Activated CD8-positive, alpha-beta memory T cell treated with anti-CD3 and anti-CD28 coated beads, Interleukin-2, amount 50 U/mL, for 4 hours (primary cell): ENCODE measurements at regions not wholly inside any gene's neighbourhood (a gene's known extent, or its start where the extent isn't known, plus 50 kb on each side); places are given as distances from the start of the nearest gene placed in this dataset.

Experiments used
- DNase-seq: peaks from one replicate; pipeline ENCODE4 v3.0.0-alpha.2; 2020

DNA sequence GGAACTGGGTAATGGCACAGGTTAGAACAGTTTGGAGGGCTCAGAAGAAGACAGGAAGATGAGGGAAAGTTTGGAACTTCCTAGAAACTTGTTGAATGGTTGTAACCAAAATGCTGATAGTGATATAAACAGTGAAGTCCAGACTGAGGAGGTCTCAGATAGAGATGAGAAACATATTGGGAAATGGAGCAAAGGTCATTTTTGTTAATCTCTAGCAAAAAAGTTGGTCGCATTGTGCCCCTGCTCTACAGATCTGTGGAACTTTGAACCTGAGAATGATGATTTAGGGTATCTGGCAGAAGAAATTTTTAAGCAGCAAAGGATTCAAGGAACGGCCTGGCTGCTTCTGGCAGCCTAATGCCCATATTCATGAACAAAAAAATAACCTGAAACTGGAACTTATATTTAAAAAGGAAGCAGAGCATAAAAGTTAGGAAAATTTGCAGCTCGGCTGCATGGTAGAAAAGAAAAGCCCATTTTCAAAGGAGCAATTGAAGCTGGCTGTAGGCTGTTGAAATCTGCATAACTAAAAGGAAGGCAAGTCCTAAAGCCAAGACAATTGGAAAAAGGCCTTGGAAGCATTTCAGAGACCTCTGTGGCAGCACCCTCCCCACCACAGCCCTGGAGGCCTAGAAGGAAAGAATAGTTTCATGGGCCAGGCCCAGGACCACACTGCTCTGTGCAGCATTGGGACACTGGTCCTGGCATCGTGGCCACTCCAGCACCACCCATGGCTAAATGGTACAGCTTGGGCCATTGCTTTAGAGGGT is 182.6 kb upstream of the CD96 start:
- DNase-seq, result no peak

DNA sequence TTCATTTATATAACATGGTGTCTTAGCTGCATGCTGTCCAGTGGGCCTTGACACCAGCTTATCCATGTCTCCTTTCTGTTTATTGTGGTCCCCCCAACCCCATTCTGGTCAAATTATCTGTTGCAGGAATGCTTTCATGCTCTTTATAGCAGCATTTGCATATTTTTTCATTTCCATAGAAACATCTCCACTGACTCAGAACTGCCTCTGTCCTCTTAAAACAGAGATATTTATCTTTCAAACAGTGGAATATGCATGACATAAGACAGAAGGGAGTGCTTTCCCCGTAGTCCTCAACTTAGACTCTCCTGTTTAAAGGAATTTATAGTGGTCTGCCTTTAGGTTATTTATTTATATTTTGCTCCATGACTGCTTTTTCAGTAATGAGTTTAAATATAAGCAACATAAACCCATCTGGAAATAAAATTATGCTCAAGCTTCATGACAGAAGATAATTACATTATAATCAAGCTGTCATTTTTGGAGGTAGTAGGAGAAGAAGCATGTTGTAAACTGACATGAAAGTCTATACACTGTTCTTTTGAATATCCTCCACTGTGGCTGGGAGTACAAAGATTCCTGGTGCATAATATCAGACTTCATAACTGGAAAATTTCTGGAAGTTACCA is 179.5 kb upstream of the CD96 start:
- no peak for DNase-seq

DNA sequence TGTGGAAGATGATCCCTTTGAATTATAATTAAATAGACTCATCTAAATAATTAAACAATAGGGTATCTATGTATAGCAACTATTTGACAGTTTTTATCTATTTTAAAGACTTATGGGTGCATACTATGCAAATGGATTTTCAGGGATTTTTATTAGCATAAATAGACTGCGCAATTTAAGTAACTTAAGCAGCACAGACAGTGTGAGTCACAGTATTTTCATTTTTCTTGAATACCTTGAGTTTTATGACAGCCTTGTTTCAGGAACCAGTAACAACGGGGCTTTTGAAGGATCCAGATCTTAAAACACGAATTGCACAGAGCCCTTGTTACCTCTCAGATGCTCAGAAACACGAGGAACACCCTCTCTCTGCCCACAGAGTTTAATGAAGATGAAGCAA is 175.5 kb upstream of the CD96 start:
- DNase-seq, result no peak

DNA sequence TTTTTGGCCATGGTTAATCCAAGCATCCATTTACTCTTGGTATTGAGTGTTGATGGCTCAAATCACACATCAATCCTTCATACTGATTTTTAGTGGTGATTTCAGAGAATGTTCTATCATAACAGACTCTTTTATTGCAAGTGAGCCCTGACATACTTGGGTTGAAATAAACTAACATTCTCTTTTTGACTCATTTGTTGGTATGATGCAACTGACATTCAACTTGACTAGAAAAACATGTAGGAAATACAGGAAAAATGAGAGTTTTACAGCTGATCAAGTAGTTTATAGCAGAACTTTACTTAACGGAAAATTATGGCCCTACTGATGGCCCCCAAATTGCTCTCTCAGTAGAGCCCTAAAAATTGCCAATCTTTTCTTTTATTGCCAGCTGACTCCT is 173.9 kb upstream of the CD96 start:
- no peak for DNase-seq

DNA sequence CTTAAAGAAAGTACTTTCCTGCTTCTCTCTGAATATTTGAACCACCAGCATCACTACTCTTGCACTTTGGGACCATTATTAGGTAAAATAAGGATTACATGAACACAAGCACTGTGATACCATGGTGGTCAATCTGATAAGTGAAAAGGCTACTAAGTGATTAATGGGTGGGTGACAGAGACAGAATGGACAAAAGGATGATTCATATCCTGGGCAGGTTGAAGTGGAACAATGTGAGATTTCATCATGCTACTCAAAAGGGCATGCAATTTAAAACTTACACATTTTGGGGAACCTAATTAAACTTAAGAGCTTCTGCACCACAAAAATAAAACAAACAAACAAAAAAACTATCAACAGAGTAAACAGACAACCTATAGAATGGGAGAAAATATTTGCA is 172.0 kb upstream of the CD96 start:
- no peak for DNase-seq

DNA sequence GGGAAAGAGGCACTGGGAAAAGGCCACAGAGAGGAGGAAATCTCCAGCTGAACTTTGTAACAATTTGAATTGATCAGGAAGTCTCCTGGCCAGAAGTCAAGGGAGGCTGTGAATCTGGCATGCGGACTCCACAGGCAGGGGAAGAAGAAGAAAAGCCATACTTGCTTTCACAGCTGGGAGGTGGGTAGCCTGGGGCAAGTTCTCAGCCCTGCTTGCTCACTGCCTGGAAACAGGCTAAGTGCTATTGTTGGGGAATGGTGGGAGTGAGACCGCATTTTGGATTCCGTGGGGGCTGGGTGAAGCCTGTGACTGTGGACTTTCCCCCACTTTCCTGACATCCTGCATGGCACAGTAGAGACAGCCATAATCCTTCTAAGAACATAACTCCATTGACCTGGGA is 168.8 kb upstream of the CD96 start:
- no peak for DNase-seq

DNA sequence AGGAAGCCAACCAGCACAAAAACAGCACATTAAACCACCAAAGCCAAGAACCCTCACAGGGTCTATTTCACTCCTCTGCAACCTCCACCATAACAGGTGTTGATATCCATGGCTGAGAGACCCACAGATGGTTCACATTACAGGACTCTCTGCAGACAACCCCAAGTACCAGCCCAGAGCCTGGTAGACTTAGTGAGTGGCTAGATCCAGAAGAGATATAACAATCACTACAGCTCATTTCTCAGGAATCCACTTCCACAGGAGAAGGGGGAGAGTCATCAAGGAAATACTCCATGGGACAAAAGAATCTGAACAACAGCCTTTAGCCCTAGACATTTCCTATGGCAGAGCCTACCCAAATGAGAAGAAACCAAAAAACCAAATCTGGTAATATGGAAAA is 168.1 kb upstream of the CD96 start:
- DNase-seq, result no peak

DNA sequence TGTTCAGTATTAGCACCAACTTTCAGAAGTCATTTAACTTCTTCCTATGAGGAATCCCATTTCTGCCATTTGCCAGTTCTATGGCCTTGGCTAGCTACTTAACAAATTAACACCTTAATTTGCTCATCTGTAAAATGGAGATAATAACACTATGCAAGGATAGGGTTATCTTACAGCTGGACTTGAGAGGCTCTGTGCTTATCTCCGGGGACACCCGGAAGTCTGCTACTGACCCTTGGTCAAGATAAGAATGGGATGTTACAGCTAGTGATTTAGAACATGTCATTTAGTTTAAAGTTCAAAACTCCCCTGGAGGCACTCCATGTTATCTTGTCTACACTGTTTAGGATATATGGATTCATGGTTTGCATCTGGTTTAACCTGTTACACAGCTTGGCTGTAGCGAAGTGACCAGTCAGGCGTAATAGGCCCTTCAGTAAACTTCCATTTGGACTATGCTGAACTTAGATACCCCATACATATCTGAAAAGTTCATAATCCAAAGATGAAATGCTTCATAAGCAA is 156.0 kb upstream of the CD96 start:
- DNase-seq, result no peak

DNA sequence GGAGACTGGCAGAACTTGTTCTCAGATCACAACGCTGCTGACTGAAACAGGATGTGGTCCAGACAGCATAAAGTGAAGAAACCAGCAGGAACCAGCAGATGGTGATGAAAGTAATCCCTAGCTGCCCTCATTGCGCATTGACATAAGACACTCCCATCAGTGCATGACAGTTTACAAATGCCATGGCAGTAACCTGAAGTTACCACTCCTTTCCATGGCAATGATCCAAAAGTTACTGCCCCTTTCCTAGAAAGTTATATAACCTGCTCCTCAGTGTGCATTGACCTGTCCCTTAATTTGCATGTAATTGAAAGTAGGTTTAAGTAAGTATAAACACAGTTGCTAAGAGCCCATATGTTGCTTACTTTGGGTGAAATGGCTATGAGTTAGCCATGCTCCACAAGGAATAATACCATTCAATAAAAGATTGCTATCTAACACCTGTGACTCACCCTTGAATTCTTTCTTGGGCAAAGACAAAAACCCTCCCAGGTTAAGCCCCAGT is 149.1 kb upstream of the CD96 start:
- DNase-seq, result peak; percentile 31

DNA sequence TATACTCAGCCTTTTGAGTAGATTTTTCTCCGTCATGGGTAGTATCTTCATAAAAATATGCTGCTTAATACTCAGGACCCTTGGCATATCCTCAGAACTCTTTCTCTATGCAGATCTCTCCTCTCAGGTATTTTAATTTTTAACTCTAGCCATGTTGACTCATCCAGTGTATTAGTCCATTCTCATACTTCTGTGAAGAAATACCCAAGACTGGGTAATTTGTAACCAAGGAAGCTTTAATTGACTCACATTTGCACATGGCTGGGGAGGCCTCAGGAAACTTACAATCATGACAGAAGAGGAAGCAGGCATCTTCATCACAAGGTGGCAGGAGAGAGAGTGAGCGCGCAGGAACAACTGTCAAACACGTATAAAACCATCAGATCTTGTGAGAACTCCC is 129.3 kb upstream of the CD96 start:
- no peak for DNase-seq

DNA sequence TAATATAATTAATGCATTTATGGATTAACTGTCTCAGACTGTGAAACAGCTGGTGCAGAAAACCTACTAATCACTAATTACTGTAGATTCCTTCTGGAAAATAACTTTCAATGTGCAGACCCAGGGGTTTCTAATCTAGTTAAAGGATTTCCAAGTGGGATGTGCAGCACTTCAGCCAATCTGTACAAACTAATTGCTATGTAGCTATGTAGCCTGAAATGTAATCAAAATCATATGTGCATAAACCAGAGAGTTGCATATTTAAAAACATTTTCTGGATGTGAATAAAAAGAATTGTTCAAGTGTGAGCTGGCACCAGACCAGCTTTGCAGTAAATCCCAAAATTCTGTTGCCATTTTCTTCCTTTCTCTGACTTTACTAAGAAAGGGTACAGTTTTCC is 127.5 kb upstream of the CD96 start:
- no peak for DNase-seq

DNA sequence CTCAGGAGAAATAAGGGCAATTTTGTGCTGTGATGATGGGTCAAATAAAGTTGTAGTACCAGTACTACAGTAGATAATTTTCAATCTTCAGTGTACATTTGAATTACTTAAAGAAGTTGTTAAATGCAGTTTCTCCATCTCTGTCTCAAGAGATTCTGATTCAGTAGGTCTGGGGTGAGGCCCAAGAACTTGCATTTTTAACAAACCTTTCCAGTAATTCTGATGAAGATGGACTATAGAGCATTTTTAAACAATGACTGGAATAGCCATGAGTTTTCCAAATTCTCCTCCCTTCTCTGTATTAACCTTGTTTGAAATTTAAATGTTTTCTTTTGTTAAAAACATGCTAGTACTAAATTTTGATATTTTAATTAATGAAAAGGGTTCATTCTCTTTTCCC is 127.0 kb upstream of the CD96 start:
- no peak for DNase-seq

DNA sequence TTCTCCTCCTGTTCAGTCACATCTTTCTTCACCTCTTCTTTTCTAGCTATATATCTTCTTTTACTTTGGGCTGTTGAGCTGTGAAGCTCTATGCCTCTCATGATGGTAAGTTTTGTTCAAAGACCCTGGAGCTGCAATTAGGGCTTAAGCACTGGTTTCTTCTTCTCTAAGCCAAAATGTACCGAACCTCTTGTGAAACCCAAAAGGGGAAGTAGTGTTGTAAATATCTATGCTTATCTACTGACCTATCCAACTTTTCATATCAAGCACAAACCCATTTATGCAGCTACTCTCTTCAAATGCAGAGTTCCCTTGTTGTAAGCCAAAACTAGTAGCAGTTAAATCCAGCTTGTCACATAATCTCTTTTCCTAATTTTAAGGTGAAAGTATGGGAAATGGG is 123.6 kb upstream of the CD96 start:
- DNase-seq, result no peak

DNA sequence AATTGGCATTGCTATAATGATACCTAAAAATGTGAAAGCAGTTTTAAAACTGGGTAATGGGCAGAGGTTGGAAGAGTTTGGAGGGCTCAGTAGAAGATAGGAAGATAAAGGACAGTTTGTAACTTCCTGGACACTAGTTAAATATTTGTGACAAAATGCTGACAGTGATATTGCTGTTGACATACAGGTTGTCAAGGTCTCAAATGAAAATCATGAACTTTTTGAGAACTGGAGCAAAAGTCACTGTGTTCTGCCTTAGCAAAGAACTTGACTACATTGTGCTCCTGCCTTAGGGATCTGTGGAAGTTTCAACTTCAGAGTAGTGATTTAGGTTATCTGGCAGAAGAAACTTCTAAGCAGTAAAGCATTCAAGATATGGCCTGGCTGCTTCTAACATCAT is 113.7 kb upstream of the CD96 start:
- DNase-seq, result no peak

DNA sequence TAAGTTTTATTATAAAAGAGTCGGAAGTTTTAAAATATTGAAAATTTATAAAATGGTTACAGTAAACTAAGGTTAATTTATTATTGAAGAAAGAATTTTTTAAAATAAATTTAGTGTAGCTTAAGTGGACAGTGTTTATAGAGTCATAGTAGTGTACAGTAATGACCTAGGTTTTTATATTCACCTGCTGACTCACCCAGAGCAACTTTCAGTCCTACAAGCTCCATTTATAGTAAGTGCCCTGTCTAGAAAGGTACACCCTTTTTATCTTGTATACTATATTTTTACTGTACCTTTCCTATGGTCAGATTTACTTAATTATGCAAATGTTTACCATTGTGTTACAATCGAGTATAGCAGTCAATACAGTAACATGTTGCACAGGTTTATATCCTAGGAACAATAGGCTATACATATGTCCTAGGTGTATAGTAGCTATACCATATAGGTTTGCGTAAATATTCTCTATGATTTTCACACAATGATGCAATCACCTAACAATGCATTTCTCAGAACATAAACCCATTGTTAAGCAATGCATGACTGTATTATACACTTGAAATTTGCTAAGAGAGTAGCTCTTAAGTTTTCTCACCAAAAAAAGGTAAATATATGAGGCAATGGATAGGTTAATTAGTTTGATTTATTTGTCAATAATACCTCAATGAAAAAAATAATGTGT is 106.9 kb upstream of the CD96 start:
- DNase-seq, result no peak

DNA sequence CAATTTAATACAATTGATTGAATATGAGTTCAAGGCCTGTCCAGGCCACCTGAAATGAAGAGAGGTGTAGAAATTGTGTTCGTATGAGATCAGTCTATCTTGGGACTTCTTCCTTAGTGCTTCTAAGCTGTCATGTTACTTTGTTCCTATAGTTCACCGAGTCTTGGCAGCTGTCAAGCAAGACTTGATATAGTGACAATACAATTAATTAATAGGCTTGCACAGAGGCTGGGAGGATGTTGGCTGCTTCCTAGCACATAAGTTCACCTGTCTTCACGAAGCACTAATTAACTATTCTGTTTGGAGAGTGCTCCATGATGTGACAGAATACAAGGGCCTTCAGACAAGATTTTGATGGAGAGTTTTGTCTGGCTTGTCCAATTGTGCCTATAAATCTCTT is 103.7 kb upstream of the CD96 start:
- no peak for DNase-seq

DNA sequence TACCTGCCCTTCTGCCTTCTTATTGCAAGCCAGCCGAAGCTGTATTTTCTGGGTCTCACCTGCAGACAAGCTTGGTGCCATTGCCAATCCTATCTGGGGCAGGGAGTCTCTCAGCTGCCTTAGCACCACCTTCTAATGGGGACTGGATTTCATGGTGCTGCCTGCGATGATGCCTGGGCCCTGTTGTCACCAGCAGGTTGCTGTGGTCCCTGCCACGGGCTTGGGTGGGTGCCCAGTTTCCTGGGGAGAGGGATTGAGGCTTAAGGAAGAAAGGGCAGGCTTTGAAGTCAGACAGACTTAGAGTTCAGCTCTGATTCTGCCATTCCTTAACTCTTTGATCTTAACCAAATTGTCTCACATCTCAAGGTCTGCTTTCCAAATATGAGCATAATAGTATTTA is 87.4 kb upstream of the CD96 start:
- DNase-seq, result no peak

DNA sequence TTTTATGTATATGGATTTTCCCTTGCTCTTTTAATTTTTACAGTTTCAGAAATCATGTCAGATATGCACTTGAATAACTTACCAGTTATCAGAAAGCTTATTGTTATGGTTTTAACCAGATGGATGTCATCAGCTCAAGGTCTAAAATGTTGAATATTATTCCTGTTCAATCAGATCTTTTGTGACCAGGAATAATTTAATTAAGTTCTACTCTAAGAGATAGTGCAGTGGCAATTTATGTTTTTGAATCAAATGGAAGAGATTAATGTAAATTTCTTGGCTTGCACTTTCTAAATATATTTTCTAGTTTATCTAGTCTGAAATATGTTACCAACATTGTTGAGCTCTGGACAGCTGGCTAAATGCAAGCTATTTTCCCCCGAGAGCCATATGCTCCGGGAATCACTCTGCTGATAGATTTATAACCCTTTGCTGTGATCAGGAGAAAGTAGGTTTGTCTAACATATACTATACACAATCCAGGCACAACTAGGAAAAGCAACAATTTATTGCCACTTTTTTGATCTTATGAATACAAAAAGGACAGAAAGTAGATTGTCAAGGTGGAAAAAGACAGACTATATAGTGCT is 76.8 kb upstream of the CD96 start:
- DNase-seq, result no peak

DNA sequence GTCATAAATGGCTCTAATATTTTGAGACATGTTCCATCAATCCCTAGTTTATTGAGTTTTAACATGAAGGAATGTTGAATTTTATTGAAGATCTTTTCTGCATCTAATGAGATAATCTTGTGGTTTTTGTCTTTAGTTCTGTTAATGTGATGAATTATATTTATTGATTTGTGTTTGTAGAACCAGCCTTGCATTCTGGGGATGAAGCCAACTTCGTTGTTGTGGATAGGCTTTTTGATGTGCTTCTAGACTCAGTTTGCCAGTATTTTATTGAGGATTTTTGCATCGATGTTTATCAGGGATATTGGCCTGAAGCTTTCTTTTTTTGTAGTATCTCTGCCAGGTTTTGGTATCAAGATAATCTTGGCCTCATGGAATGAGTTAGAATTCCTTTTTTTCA is 72.0 kb upstream of the CD96 start:
- no peak for DNase-seq

DNA sequence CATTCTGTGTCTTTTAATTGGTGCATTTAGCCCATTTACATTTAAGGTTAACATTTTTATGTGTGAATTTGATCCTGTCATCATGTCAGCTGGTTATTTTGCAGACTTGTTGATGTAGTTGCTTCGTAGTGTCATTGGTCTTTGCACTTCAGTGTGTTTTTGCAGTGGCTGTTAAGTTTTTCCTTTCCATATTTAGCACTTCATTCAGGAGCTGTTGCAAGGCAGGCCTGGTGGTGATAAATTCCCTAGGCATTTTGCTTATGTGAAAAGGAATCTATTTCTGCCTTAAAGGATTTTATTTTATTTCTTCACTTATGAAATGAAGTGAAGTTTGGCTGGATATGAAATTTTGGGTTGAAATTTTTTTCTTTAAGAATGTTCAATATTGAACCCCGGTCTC is 70.2 kb upstream of the CD96 start:
- no peak for DNase-seq

DNA sequence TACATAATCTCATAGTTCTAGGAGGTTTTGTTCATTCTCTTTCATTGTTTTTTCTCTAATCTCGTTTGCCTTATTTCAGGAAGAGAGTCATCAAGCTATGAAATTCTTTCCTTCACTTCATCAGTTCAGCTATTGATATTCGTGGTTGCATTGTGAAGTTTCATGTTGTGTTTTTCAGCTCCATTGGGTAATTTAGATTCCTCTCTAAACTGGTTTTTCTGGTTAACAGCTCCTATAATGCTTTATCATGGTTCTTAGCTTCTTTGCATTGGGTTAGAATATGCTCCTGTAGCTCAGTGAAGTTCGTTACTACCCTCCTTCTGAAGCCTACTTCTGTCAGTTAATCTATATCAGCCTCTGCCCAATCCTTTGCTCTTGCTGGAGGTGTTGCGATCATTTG is 69.4 kb upstream of the CD96 start:
- DNase-seq, result no peak

DNA sequence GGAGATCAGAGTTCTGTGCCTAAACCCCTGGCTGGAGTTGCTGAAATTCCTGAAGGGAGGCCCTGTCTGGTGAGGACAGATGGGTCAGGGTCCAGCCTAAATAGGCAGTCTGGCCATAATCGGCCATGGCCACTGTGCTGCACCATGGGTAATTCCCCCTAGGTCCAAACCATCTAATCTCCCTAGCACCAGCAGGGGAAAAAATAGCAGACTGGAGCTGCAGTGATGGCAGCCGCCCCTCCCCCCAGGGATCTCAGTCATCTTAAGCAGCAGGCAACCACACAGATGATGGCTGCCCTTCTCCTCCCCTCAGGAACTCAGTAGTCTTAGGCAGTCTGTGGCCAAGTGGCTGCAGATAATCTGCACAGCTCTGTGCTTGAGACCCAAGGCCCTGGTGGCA is 68.4 kb upstream of the CD96 start:
- DNase-seq, result no peak

DNA sequence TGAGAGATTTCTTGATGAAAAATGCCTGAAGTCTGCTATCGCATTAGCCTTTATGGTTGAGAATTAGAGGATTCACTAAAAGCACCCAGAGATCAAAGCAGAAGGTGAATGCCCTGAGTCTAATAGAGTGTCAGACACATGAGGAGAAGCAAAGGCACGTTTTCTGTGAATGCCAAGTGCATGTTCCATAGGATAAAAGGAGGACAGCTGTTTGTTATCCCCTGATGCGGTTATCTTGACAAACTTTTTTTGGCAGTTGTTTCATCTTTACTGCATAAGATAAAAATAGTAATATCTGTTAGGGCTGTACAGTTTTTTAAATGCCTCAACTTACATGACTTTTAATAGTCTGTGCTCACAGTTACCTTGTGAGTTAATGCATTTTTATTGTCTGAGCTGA is 65.3 kb upstream of the CD96 start:
- DNase-seq, result no peak

DNA sequence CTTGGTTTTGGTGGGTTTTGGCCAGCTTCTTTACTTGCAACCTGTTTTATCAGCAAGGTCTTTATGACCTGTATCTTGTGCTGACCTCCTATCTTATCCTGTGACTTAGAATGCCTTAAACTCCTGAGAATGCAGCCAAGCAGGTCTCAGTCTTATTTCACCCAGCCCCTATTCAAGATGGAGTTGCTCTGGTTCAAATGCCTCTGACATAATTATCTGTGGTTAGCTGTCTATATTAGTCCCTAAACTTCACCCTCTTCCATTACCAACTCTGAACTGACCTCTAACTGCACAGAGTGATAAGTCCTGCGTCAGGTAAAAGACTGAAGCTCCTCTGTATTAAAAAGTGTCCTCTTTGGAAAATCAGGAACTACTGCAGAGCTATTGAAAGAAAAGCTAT is 61.9 kb upstream of the CD96 start:
- no peak for DNase-seq
